HFF-Myc (cell line): ENCODE measurements at regions not wholly inside any gene's neighbourhood (a gene's known extent, or its start where the extent isn't known, plus 50 kb on each side); places are given as distances from the start of the nearest gene placed in this dataset.

Experiments used
- DNase-seq: peaks from one replicate; pipeline ENCODE4 v3.0.0-alpha.2; 2011; ENCODE audit warnings: low read depth; ENCODE audit errors: extremely low read depth
- H3K4me3 ChIP-seq: replicated peaks from 2 replicates; pipeline ENCODE4 v1.5.1; 2011; ENCODE audit warnings: low read depth, mild to moderate bottlenecking, control low read depth, low read length
- TF ChIP-seq, protein P1 (sequence below): IDR thresholded peaks from 2 replicates; pipeline ENCODE4 v1.5.1; 2012; ENCODE audit warnings: mild to moderate bottlenecking, low read depth, low read length, control low read depth; ENCODE audit errors: missing control alignments

DNA sequence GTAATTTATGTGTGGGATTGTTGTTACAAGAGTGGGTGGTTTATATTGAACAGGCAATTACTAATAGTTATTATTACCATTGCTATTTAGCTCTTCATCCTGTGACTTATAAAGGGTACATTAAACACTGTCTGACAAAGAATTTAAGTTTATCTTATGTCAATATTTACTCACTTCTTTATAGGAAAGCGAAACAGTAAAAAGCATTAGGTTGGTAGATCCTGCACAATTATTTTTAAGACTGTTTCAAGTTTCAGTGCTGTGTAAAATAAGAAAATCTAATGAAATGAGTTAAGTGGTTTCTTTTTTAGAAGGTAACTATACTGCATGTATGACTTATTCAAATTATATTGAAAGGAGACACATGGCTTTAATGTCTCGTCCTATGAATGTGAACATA is 135.8 kb upstream of the MAP3K7 start:
- TF ChIP-seq, protein P1, sequence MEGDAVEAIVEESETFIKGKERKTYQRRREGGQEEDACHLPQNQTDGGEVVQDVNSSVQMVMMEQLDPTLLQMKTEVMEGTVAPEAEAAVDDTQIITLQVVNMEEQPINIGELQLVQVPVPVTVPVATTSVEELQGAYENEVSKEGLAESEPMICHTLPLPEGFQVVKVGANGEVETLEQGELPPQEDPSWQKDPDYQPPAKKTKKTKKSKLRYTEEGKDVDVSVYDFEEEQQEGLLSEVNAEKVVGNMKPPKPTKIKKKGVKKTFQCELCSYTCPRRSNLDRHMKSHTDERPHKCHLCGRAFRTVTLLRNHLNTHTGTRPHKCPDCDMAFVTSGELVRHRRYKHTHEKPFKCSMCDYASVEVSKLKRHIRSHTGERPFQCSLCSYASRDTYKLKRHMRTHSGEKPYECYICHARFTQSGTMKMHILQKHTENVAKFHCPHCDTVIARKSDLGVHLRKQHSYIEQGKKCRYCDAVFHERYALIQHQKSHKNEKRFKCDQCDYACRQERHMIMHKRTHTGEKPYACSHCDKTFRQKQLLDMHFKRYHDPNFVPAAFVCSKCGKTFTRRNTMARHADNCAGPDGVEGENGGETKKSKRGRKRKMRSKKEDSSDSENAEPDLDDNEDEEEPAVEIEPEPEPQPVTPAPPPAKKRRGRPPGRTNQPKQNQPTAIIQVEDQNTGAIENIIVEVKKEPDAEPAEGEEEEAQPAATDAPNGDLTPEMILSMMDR: no peak
- no peak for DNase-seq

DNA sequence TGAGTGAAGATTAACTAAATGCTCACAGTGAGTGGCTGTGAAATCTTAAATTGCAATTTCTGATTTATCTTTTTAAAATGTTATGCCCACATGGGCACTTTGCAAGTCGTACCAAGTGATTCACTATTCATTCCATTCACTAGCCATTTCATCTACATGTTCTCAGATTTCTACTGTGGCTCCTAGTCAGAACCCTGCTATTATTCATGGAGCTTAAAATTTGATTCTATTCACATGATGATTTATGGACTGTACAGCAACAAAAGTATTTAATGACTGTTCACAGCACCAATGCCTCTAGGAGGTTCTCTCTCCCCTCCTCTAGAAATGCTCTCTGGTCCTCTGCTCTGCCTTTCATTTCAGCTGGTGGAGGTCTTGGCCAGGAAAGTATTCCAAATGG is 133.5 kb upstream of the MAP3K7 start:
- no peak for DNase-seq
- no peak overlapping the region for H3K4me3 ChIP-seq
- TF ChIP-seq, protein P1: no peak

More for the DNA sequence above, 135.8 kb upstream of the MAP3K7 start:
- H3K4me3 ChIP-seq: no peak overlapping the region

DNA sequence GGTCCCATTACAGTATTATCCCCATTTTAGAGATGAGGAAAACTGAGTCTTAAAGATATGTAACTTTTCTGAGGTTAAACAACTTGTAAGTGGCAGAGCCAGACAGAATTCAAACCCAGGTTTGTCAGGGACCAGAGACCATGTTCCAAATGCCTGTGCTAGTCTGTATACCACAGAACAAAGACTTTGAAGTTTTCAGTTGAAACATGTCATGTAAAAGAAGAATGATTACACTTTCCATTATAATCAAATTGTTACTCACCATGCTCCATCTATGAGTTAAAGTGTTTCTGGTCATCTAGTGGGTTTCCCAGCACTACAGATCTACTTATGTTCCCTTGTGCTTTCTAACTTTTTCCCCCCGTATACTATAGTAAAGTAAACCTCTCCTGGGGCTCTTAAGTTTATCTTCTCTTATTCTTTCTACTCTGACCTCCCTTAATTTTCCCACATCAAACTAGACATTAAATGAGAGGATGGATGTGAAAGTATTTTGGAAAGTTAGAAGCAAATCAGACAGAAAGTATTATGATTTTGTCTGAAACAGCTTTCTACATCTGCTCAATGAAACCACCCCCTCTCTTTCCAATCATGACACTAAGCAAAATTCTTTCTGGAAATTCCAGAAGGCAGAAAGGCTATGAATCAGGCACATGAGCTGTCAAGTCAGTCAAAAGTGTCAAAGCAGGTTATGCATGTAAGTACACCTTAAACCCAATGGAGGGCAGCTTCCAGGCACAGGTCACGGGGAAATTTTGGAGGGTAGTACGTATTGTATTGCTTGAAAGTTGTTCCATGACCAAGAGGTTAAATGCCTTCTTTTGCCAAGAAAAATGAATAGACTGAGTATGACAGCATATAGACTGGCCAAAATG is 132.7 kb upstream of the MAP3K7 start:
- no peak for DNase-seq
- TF ChIP-seq, protein P1: no peak
- H3K4me3 ChIP-seq: no peak overlapping the region

DNA sequence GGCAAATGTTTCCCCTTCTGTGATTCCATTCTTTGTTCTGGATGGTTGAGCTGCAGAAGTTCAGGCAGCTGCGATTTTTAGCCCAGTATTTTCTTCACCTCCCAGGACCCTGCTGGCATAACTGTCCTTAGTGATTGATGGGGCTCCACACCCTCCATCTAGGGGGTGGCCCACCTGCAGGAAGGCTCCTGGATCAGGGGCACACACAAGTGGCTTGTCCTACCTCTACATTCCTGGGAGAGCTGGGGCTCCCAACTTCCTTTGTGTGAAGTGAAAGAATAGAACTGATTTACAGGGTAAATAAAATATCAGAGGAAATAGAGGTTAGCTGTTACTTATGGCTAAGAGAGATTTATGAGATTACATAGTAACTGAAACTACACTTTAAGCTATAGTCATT is 129.5 kb upstream of the MAP3K7 start:
- no peak for DNase-seq
- TF ChIP-seq, protein P1: no peak
- no peak overlapping the region for H3K4me3 ChIP-seq

DNA sequence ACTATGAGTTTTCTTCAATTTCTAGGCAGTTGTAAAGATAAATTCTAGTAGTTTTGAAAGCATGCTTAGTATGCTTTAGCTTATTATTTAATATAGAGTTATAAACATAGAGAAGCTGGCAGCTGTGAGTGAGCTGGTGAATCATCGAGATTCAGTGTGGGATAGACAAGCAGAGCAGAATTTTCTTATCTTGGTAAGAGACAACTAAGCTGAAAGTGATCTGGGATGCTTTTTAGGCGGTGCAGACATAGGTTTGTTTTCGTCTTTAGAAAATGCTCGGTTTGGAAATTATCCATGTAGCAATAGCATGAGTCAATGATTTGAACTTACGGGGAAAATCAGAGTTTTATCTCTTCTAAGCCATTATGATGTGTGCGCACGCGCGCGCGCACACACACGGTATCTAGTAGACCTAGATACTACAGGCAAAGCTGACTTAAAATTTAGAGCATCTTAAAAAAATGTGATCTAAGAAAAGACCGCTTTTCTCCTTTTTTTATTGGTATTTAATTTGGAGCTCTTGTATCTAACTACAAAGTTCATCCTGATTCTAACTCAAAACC is 128.3 kb upstream of the MAP3K7 start:
- no peak for DNase-seq
- TF ChIP-seq, protein P1: no peak
- no peak overlapping the region for H3K4me3 ChIP-seq

DNA sequence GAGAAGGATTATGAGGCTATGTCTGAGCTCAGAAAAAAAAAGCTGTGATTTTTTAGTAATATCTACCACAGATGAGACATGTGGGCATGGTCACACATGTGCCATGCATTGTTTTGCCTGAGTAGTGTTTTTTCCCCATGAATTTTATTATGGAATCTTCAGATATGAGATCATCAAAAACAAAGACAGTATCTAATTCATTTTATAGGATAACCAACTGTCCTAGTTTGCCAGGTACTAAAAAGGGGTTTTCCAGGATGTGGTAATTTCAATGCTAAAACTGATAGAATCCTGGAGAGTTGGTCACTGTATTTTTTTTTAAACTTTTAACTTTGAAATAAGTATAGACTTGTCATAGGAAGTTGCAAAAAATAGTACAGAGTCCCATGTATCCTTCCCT is 127.4 kb upstream of the MAP3K7 start:
- no peak for DNase-seq
- no peak overlapping the region for H3K4me3 ChIP-seq
- TF ChIP-seq, protein P1: no peak

DNA sequence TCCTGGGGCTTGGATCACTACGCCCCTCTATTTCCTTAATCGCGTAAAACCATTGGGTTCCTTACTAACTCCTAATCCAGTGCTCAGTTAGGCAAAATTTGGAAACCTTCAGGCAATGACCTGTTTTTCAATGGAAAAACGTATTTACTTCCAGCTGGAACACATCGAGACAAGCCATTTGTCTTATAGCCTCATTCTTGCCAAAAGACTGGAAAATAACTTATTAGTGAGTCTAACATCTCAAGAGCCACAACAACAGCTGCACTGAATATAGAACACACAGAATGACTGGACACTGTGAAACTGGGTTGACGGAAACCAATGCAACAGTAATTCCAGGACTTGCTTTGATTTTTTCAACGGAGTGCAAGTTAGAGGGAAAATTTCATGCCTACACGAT is 125.2 kb upstream of the MAP3K7 start:
- no peak for DNase-seq
- TF ChIP-seq, protein P1: no peak
- no peak overlapping the region for H3K4me3 ChIP-seq
